Neutrophil (primary cell): ENCODE measurements at regions not wholly inside any gene's neighbourhood (a gene's known extent, or its start where the extent isn't known, plus 50 kb on each side); places are given as distances from the start of the nearest gene placed in this dataset.
"Not testable (repeated sequence)": the region's sequence is repeated elsewhere in the genome, so short reads cannot be mapped to it uniquely, and the experiment has no call there.

Source experiments
- H3K27ac ChIP-seq: fragments of 200-600 bp; sonication (generic); 2 replicates; pipeline ENCODE4 v1.5.1; 2016; ENCODE audit warnings: mild to moderate bottlenecking, moderate library complexity
- H3K27me3 ChIP-seq: fragments of 200-600 bp; sonication (generic); 2 replicates; pipeline ENCODE4 v1.6.0; 2016; ENCODE audit warnings: mild to moderate bottlenecking
- H3K36me3 ChIP-seq: fragments of 200-600 bp; sonication (generic); 2 replicates; pipeline ENCODE4 v1.5.1; 2017
- H3K4me1 ChIP-seq, 2 experiments: fragments of 200-600 bp in 1 of 2; sonication (generic) in 1 of 2; 1 replicate in 1 of 2; 2 replicates in 1 of 2; pipeline versions ENCODE4 v1.5.1 to v1.6.1; 2013 to 2016; ENCODE audit warnings: low read depth in 1 of 2, low read length in 1 of 2, mild to moderate bottlenecking in 1 of 2, moderate library complexity in 1 of 2; ENCODE audit not compliant: control insufficient read depth in 1 of 2, insufficient read depth in 1 of 2
- H3K4me3 ChIP-seq, 2 experiments: fragments of 200-600 bp in 1 of 2; sonication (generic) in 1 of 2; 1 replicate in 1 of 2; 2 replicates in 1 of 2; pipeline ENCODE4 v1.5.1; 2013 to 2016; ENCODE audit warnings: low read depth in 1 of 2, low read length in 1 of 2, mild to moderate bottlenecking in 1 of 2, moderate library complexity in 1 of 2
- H3K9me3 ChIP-seq: fragments of 200-600 bp; sonication (generic); 2 replicates; pipeline ENCODE4 v1.5.1; 2016
- CTCF ChIP-seq: fragments of 200-600 bp; sonication (generic); IDR thresholded peaks from 2 replicates; pipeline ENCODE4 v1.5.1; 2016; ENCODE audit warnings: antibody characterized with exemption

GRCh38 chr22:44622147-44622427 is 79.9 kb upstream of the PRR5 start:
- no peaks in the 10 kb centered on the region for H3K36me3 ChIP-seq
- H3K27me3 ChIP-seq = peaks cover 45% of the 10 kb centered on the region
- no peak for TF ChIP-seq CTCF
- H3K4me3 ChIP-seq = no peak overlapping the region
- H3K4me1 ChIP-seq = no peaks in the 10 kb centered on the region
- H3K27ac ChIP-seq = no peak overlapping the region
- H3K9me3 ChIP-seq = no peaks in the 10 kb centered on the region

- no peaks in the 10 kb centered on the region for H3K9me3 ChIP-seq
- peaks cover 45% of the 10 kb centered on the region for H3K27me3 ChIP-seq
- H3K36me3 ChIP-seq = no peaks in the 10 kb centered on the region
- no peaks in the 10 kb centered on the region for H3K4me1 ChIP-seq
- no peak overlapping the region for H3K27ac ChIP-seq
- H3K4me3 ChIP-seq = no peak overlapping the region
- no peak for TF ChIP-seq CTCF
These were observed 80.4 kb upstream of the PRR5 start for GRCh38 chr22:44621401-44622146.

GRCh38 chr22:44620841-44621257 is 81.2 kb upstream of the PRR5 start:
- Histone ChIP-seq H3K27ac (no peak overlapping the region), H3K4me1 (no peaks in the 10 kb centered on the region), H3K27me3 (peaks cover 45% of the 10 kb centered on the region), H3K4me3 (no peak overlapping the region), H3K9me3 (no peaks in the 10 kb centered on the region), H3K36me3 (no peaks in the 10 kb centered on the region)
- TF ChIP-seq CTCF = no peak

- H3K27ac ChIP-seq = no peak overlapping the region
- H3K36me3 ChIP-seq = no peaks in the 10 kb centered on the region
- no peak for TF ChIP-seq CTCF
- no peaks in the 10 kb centered on the region for H3K9me3 ChIP-seq
- no peak overlapping the region for H3K4me3 ChIP-seq
- no peaks in the 10 kb centered on the region for H3K4me1 ChIP-seq
- H3K27me3 ChIP-seq = peaks cover 45% of the 10 kb centered on the region
These were observed 81.7 kb upstream of the PRR5 start for GRCh38 chr22:44620129-44620840.

- H3K27me3 ChIP-seq = peaks cover 45% of the 10 kb centered on the region
- H3K27ac ChIP-seq, H3K36me3 ChIP-seq, H3K4me1 ChIP-seq, H3K4me3 ChIP-seq, H3K9me3 ChIP-seq: not testable (repeated sequence)
These were observed 82.4 kb upstream of the PRR5 start for GRCh38 chr22:44619560-44620128.

GRCh38 chr22:44618910-44619309 is 83.1 kb upstream of the PRR5 start:
- not testable (repeated sequence) for H3K4me1 ChIP-seq, H3K4me3 ChIP-seq, H3K36me3 ChIP-seq, H3K9me3 ChIP-seq, H3K27ac ChIP-seq
- H3K27me3 ChIP-seq = peaks cover 45% of the 10 kb centered on the region
